A673 (cell line): ENCODE measurements at regions not wholly inside any gene's neighbourhood (a gene's known extent, or its start where the extent isn't known, plus 50 kb on each side); places are given as distances from the start of the nearest gene placed in this dataset.

Experiments
- BruUV-seq: library from RNA; stranded (reverse); fragments of 400-500 nt; replicated peaks from 2 replicates; lab custom pipeline; 2021; lab: Mats Ljungman, UMichigan
- CTCF ChIA-PET: fragments of 300-600 bp; sonication (Branson Sonifier 250); formaldehyde crosslinking; loops from one replicate; lab custom pipeline; 2022; ENCODE audit warnings: antibody characterized with exemption; lab: Charles Lee
- POLR2A ChIA-PET: fragments of 300-600 bp; sonication (Branson Sonifier 250); formaldehyde crosslinking; loops from one replicate; lab custom pipeline; 2022; ENCODE audit warnings: antibody characterized with exemption; ENCODE audit not compliant: low non-redundant PET; lab: Charles Lee
- DNase-seq: peaks from one replicate; pipeline ENCODE4 v3.0.0-alpha.2; 2015; ENCODE audit warnings: low spot score
- H3K27ac ChIP-seq: fragments of 200-600 bp; sonication (generic); 2 replicates; pipeline ENCODE4 v1.5.1; 2016; ENCODE audit warnings: mixed run types, low read depth, mild to moderate bottlenecking, mixed read lengths, antibody characterized with exemption, low read length; ENCODE audit not compliant: poor library complexity, severe bottlenecking
- H3K27me3 ChIP-seq: fragments of 200-600 bp; sonication (generic); replicated peaks from 2 replicates; pipeline ENCODE4 v1.6.1; 2017; ENCODE audit warnings: mixed run types, low read depth, mild to moderate bottlenecking, mixed read lengths, antibody characterized with exemption, low read length; ENCODE audit not compliant: insufficient read depth, poor library complexity
- H3K36me3 ChIP-seq: fragments of 200-600 bp; sonication (generic); 2 replicates; pipeline ENCODE4 v1.6.1; 2016; ENCODE audit warnings: mixed run types, mild to moderate bottlenecking, mixed read lengths, antibody characterized with exemption, low read length; ENCODE audit not compliant: insufficient read depth, poor library complexity, severe bottlenecking
- H3K4me1 ChIP-seq: fragments of 200-600 bp; sonication (generic); 2 replicates; pipeline ENCODE4 v1.6.1; 2017; ENCODE audit warnings: mixed run types, mild to moderate bottlenecking, mixed read lengths, antibody characterized with exemption, low read length; ENCODE audit not compliant: insufficient read depth, poor library complexity, severe bottlenecking
- H3K4me3 ChIP-seq: fragments of 200-600 bp; sonication (generic); 2 replicates; pipeline ENCODE4 v1.5.1; 2016; ENCODE audit warnings: low read depth, mixed run types, mild to moderate bottlenecking, mixed read lengths, low read length; ENCODE audit not compliant: poor library complexity, severe bottlenecking
- H3K9me3 ChIP-seq: fragments of 200-600 bp; sonication (generic); 2 replicates; pipeline ENCODE4 v1.6.1; 2016; ENCODE audit warnings: mixed run types, low read depth, mild to moderate bottlenecking, mixed read lengths, antibody characterized with exemption, low read length; ENCODE audit not compliant: poor library complexity, severe bottlenecking
- CTCF ChIP-seq: fragments of 300-800, 200-600 bp; sonication (generic); conservative IDR thresholded peaks from 2 replicates; pipeline ENCODE4 v1.5.1; 2017; ENCODE audit warnings: low read depth, mild to moderate bottlenecking, antibody characterized with exemption, low read length, moderate library complexity, mixed read lengths
- EZH2 ChIP-seq: fragments of 200-600 bp; sonication (generic); IDR thresholded peaks from 2 replicates; pipeline ENCODE4 v1.6.1; 2017; ENCODE audit warnings: borderline replicate concordance, low read depth, mild to moderate bottlenecking, mixed read lengths, antibody characterized with exemption, low read length; ENCODE audit not compliant: poor library complexity, severe bottlenecking
- intact Hi-C: fragments of 100-400 bp; cut with micrococcal nuclease; formaldehyde crosslinking; loops from one replicate; pipeline ENCODE4 v1.10.0; 2022; ENCODE audit not compliant: unreplicated experiment

DNA sequence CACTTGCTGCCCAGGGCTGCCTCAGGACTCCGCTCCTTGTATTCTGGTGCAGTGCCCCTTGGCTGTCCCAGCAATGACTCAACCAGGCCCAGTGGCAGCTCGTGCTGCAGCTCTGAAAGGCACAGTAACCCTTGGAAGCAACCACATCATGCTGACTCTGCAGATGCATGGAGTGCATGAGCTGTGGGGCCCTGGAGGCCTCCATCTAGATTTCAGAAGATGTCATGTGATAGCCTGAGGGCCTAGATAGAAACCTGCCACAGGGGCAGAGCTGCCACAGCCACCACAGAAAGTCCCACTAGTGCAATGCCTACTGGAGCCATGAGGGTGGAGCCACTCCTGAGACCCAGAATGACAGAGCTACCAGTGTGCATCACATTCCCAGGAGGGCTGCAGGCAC, 117.1 kb upstream of the SMAD3 start:
- Histone ChIP-seq H3K4me3 (no peak overlapping the region), H3K36me3 (no peaks in the 10 kb centered on the region), H3K4me1 (no peaks in the 10 kb centered on the region), H3K9me3 (no peaks in the 10 kb centered on the region), H3K27me3 (no peaks in the 10 kb centered on the region), H3K27ac (no peak overlapping the region)
- DNase-seq: no peak
- BruUV-seq: no TSS peak
- intact Hi-C loops: no loop called here
- CTCF ChIA-PET: no interaction called here
- POLR2A ChIA-PET: interaction anchor here (0.6 kb wide), 1 partner anchor 47 kb away, joined by 4 read pairs; no protein-coding TSS in a partner anchor
- no peak for TF ChIP-seq CTCF
- TF ChIP-seq EZH2: no peak

DNA sequence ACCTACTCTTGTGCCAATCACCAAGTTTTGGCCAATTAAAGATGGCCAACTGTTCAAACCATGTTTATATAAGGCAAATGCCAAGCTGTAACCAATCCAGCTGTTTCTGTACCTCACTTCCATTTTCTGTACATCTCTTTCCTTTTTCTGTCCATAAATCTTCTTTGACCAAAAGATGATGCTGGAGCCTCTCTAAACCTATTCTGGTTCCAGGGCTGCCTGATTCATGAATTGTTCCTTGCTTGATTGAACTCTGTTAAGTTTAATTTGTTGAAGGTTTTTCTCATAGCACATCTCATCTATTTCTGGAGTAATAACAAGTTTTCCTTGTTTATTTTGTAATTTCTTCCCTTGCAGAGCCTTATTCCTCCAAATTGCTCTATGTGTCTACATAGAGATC, 115.3 kb upstream of the SMAD3 start:
- Histone ChIP-seq H3K9me3 (no peaks in the 10 kb centered on the region), H3K4me3 (no peak overlapping the region), H3K27ac (no peak overlapping the region), H3K36me3 (no peaks in the 10 kb centered on the region), H3K4me1 (no peaks in the 10 kb centered on the region), H3K27me3 (no peaks in the 10 kb centered on the region)
- BruUV-seq: no TSS peak
- intact Hi-C loops: loop anchor here (10.0 kb wide), 1 partner anchor 115 kb away; the partner anchor contains the start of gene SMAD3
- no peak for DNase-seq
- TF ChIP-seq EZH2 (no peak), CTCF (no peak)
- CTCF ChIA-PET: no interaction called here
- POLR2A ChIA-PET: no interaction called here

GRCh38 chr15:66951531-66952320, 113.7 kb upstream of the SMAD3 start:
- no peaks in the 10 kb centered on the region for H3K4me1 ChIP-seq
- no peaks in the 10 kb centered on the region for H3K9me3 ChIP-seq
- no peak overlapping the region for H3K4me3 ChIP-seq
- TF ChIP-seq CTCF (no peak), EZH2 (no peak)
- ChIA-PET POLR2A (no interaction called here), CTCF (no interaction called here)
- H3K27ac ChIP-seq: no peak overlapping the region
- no TSS peak for BruUV-seq
- no peaks in the 10 kb centered on the region for H3K27me3 ChIP-seq
- no peaks in the 10 kb centered on the region for H3K36me3 ChIP-seq
- DNase-seq: peak; percentile 59
- intact Hi-C loops: loop anchor here (10.0 kb wide), 1 partner anchor 113 kb away; the partner anchor contains the start of gene SMAD3
